ENCODE measurements at regions not wholly inside any gene's neighbourhood (a gene's known extent, or its start where the extent isn't known, plus 50 kb on each side); places are given as distances from the start of the nearest gene placed in this dataset.

DNA sequence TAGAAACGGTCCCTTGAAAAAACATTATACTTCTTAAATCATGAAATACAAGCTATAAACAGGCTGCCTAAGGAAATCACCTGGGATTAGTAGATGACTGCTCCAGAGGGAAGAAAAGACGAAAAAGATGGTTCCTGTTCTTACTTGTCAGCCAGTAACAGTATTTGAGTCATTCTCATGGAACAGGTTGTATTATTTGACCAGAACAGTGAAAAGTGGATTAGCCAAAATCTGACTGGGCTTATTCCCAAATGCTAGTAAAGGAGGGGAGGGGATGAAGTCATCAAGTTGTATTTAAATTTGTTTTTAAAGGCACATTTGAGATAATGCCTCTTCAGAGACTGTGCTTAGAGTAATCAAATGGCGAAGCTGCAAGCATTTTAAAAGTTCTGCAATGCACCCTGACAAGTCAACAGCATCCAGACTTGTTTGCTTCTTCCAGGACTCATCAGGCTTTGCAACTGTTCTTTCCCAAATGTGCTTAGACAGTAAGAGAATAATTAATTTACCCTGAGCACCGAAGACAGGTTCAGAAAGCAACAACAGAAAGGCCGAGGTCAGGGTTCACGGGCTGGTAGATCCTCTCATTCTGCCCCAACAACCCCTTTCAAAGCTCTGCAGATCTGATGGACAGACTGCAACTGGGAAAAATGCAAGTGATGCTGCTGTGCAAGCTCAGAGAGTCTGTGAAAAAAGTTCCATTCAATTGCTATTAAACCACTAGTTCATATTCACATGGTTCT is 800.6 kb downstream of the KCTD16 start:
- Histone ChIP-seq H3K27ac (replicated peaks) (no peak overlapping the region), H3K4me3 (replicated peaks; ENCODE audit: insufficient read depth, low read length) (no peak overlapping the region), H3K27me3 (ENCODE audit: insufficient read depth, poor library complexity, severe bottlenecking) (no peaks in the 10 kb centered on the region)
- TF ChIP-seq GABPA (IDR thresholded peaks at IDR 0.05; ENCODE audit: low read depth) (no peak), POLR2AphosphoS5 (IDR thresholded peaks at IDR 0.05; ENCODE audit: low read depth) (no peak), SPI1 (IDR thresholded peaks at IDR 0.05; ENCODE audit: borderline replicate concordance, low read depth) (no peak)
- TF ChIP-seq, protein P1, sequence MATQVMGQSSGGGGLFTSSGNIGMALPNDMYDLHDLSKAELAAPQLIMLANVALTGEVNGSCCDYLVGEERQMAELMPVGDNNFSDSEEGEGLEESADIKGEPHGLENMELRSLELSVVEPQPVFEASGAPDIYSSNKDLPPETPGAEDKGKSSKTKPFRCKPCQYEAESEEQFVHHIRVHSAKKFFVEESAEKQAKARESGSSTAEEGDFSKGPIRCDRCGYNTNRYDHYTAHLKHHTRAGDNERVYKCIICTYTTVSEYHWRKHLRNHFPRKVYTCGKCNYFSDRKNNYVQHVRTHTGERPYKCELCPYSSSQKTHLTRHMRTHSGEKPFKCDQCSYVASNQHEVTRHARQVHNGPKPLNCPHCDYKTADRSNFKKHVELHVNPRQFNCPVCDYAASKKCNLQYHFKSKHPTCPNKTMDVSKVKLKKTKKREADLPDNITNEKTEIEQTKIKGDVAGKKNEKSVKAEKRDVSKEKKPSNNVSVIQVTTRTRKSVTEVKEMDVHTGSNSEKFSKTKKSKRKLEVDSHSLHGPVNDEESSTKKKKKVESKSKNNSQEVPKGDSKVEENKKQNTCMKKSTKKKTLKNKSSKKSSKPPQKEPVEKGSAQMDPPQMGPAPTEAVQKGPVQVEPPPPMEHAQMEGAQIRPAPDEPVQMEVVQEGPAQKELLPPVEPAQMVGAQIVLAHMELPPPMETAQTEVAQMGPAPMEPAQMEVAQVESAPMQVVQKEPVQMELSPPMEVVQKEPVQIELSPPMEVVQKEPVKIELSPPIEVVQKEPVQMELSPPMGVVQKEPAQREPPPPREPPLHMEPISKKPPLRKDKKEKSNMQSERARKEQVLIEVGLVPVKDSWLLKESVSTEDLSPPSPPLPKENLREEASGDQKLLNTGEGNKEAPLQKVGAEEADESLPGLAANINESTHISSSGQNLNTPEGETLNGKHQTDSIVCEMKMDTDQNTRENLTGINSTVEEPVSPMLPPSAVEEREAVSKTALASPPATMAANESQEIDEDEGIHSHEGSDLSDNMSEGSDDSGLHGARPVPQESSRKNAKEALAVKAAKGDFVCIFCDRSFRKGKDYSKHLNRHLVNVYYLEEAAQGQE (IDR thresholded peaks at IDR 0.05; ENCODE audit: insufficient replicate concordance, low read depth) = no peak
- TF ChIP-seq, protein P2, sequence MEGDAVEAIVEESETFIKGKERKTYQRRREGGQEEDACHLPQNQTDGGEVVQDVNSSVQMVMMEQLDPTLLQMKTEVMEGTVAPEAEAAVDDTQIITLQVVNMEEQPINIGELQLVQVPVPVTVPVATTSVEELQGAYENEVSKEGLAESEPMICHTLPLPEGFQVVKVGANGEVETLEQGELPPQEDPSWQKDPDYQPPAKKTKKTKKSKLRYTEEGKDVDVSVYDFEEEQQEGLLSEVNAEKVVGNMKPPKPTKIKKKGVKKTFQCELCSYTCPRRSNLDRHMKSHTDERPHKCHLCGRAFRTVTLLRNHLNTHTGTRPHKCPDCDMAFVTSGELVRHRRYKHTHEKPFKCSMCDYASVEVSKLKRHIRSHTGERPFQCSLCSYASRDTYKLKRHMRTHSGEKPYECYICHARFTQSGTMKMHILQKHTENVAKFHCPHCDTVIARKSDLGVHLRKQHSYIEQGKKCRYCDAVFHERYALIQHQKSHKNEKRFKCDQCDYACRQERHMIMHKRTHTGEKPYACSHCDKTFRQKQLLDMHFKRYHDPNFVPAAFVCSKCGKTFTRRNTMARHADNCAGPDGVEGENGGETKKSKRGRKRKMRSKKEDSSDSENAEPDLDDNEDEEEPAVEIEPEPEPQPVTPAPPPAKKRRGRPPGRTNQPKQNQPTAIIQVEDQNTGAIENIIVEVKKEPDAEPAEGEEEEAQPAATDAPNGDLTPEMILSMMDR (IDR thresholded peaks at IDR 0.05; ENCODE audit: insufficient read depth, low read length) = no peak
- DNase-seq (ENCODE audit: low read depth in 1 of 2, low spot score in 1 of 2) = no peak

DNA sequence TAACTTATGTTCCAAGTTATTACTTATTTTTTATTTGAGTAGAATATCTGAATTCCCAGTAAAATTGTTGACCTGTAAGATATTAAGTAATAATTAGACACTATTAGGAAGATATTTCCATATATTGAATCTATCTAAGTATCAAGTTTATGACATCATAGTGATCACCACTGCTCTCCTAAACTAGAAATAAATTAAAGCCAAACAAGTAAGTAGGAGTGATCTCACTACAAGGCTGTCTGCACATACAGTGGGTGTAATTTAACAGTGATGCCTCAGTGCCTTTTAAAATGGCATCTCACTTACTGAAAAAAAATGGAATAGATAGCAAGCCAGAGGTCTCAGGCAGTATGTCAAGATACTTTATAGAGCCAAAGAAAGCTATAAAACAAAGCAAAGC is 789.6 kb downstream of the KCTD16 start:
- DNase-seq (ENCODE audit: low read depth in 1 of 2, low spot score in 1 of 2) = no peak
- no peaks in the 10 kb centered on the region for H3K27me3 ChIP-seq (ENCODE audit: insufficient read depth, poor library complexity, severe bottlenecking)
- no peak overlapping the region for H3K4me3 ChIP-seq (replicated peaks; ENCODE audit: insufficient read depth, low read length)
- no peak overlapping the region for H3K27ac ChIP-seq (replicated peaks)
- TF ChIP-seq POLR2AphosphoS5 (IDR thresholded peaks at IDR 0.05; ENCODE audit: low read depth) = no peak
- no peak for TF ChIP-seq GABPA (IDR thresholded peaks at IDR 0.05; ENCODE audit: low read depth)
- TF ChIP-seq, protein P2 (IDR thresholded peaks at IDR 0.05; ENCODE audit: insufficient read depth, low read length) = no peak
- TF ChIP-seq, protein P1 (IDR thresholded peaks at IDR 0.05; ENCODE audit: insufficient replicate concordance, low read depth) = no peak
- TF ChIP-seq SPI1 (IDR thresholded peaks at IDR 0.05; ENCODE audit: borderline replicate concordance, low read depth) = no peak

DNA sequence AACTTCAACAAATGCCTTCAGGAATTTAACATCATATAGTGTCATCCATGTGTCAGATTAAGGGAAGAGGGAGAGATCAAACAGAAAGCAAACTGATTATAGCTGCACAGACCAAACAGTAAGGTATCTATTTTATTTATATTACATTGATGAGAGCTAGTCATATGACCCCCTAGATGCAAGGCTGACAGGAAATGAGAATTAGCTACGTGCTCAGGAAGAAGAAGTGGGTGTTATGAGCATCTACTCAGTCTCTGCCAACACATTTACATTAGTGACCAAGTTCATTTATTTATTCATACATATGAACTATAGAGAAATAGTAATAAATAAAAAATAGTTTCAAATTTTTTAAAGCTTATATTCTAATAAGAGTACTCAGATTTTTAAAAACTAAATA is 787.3 kb downstream of the KCTD16 start:
- H3K4me3 ChIP-seq (replicated peaks; ENCODE audit: insufficient read depth, low read length) = no peak overlapping the region
- no peaks in the 10 kb centered on the region for H3K27me3 ChIP-seq (ENCODE audit: insufficient read depth, poor library complexity, severe bottlenecking)
- H3K27ac ChIP-seq (replicated peaks) = no peak overlapping the region
- DNase-seq (ENCODE audit: low read depth in 1 of 2, low spot score in 1 of 2) = no peak
- TF ChIP-seq SPI1 (IDR thresholded peaks at IDR 0.05; ENCODE audit: borderline replicate concordance, low read depth) (no peak), POLR2AphosphoS5 (IDR thresholded peaks at IDR 0.05; ENCODE audit: low read depth) (no peak), GABPA (IDR thresholded peaks at IDR 0.05; ENCODE audit: low read depth) (no peak)
- TF ChIP-seq, protein P1 (IDR thresholded peaks at IDR 0.05; ENCODE audit: insufficient replicate concordance, low read depth) = no peak
- TF ChIP-seq, protein P2 (IDR thresholded peaks at IDR 0.05; ENCODE audit: insufficient read depth, low read length) = no peak
